H1 (cell line): ENCODE measurements at regions not wholly inside any gene's neighbourhood (a gene's known extent, or its start where the extent isn't known, plus 50 kb on each side); places are given as distances from the start of the nearest gene placed in this dataset.

ENCODE experiments used
- ATF3 ChIP-seq: IDR thresholded peaks from 2 replicates; pipeline ENCODE4 v1.6.1; 2011; ENCODE audit warnings: low read depth, mild to moderate bottlenecking, low read length; ENCODE audit not compliant: insufficient read depth
- CHD7 ChIP-seq: fragments of 300-600 bp; sonication (generic); IDR thresholded peaks from 2 replicates; pipeline ENCODE4 v1.7.1; 2012; ENCODE audit warnings: low read length, moderate library complexity, mild to moderate bottlenecking, inconsistent platforms; ENCODE audit not compliant: insufficient replicate concordance
- CTBP2 ChIP-seq: IDR thresholded peaks from 2 replicates; pipeline ENCODE4 v1.7.0; 2011; ENCODE audit warnings: borderline replicate concordance, mild to moderate bottlenecking, moderate library complexity, mixed read lengths, low read length; ENCODE audit not compliant: insufficient read depth, insufficient read length
- GTF2F1 ChIP-seq: IDR thresholded peaks from 2 replicates; pipeline ENCODE4 v1.6.1; 2012; ENCODE audit warnings: low read depth, low read length, improper control_type of control experiment, borderline replicate concordance
- JUND ChIP-seq: IDR thresholded peaks from 2 replicates; pipeline ENCODE4 v1.6.1; 2011; ENCODE audit warnings: mild to moderate bottlenecking, improper control_type of control experiment, low read length
- KDM4A ChIP-seq: IDR thresholded peaks from one replicate; pipeline ENCODE4 v1.7.1; 2012; ENCODE audit warnings: low read depth, mild to moderate bottlenecking, moderate library complexity, low read length, inconsistent platforms; ENCODE audit not compliant: severe bottlenecking
- POLR2A ChIP-seq, 2 experiments: IDR thresholded peaks; 1 replicate in 1 of 2; 2 replicates in 1 of 2; pipeline ENCODE4 v1.6.1; 2011; ENCODE audit warnings: low read depth in 2 of 2, low read length in 2 of 2, mild to moderate bottlenecking in 2 of 2; ENCODE audit errors: control extremely low read depth in 1 of 2
- RBBP5 ChIP-seq: IDR thresholded peaks from 2 replicates; pipeline ENCODE4 v1.7.1; 2012; ENCODE audit warnings: low read depth, mild to moderate bottlenecking, inconsistent platforms, low read length, moderate library complexity, borderline replicate concordance
- SAP30 ChIP-seq: fragments of 300-600 bp; sonication (generic); IDR thresholded peaks from 2 replicates; pipeline ENCODE4 v1.7.1; 2012; ENCODE audit warnings: low read length, moderate library complexity, mild to moderate bottlenecking, inconsistent platforms; ENCODE audit not compliant: insufficient read depth, insufficient replicate concordance

- TF ChIP-seq CHD7 = no peak
- no peak for TF ChIP-seq ATF3
- TF ChIP-seq RBBP5 = no peak
- TF ChIP-seq KDM4A = no peak
- TF ChIP-seq GTF2F1 = no peak
- TF ChIP-seq POLR2A (IDR thresholded peaks at IDR 0.05; ENCODE audit: control extremely low read depth in 1 of 2, low read depth in 2 of 2, low read length in 2 of 2) = no peak
- TF ChIP-seq SAP30 = no peak
- TF ChIP-seq JUND = no peak
- TF ChIP-seq CTBP2 = no peak
Measured at GRCh38 chr10:110426294-110427181, 71.2 kb upstream of the DUSP5 start (continued).
